A673 (cell line): ENCODE measurements at regions not wholly inside any gene's neighbourhood (a gene's known extent, or its start where the extent isn't known, plus 50 kb on each side); places are given as distances from the start of the nearest gene placed in this dataset.

Experiments
- BruUV-seq: library from RNA; stranded (reverse); fragments of 400-500 nt; replicated peaks from 2 replicates; lab custom pipeline; 2021; lab: Mats Ljungman, UMichigan
- CTCF ChIA-PET: fragments of 300-600 bp; sonication (Branson Sonifier 250); formaldehyde crosslinking; loops from one replicate; lab custom pipeline; 2022; ENCODE audit warnings: antibody characterized with exemption; lab: Charles Lee
- POLR2A ChIA-PET: fragments of 300-600 bp; sonication (Branson Sonifier 250); formaldehyde crosslinking; loops from one replicate; lab custom pipeline; 2022; ENCODE audit warnings: antibody characterized with exemption; ENCODE audit not compliant: low non-redundant PET; lab: Charles Lee
- DNase-seq: peaks from one replicate; pipeline ENCODE4 v3.0.0-alpha.2; 2015; ENCODE audit warnings: low spot score
- H3K27ac ChIP-seq: fragments of 200-600 bp; sonication (generic); 2 replicates; pipeline ENCODE4 v1.5.1; 2016; ENCODE audit warnings: mixed run types, low read depth, mild to moderate bottlenecking, mixed read lengths, antibody characterized with exemption, low read length; ENCODE audit not compliant: poor library complexity, severe bottlenecking
- H3K27me3 ChIP-seq: fragments of 200-600 bp; sonication (generic); replicated peaks from 2 replicates; pipeline ENCODE4 v1.6.1; 2017; ENCODE audit warnings: mixed run types, low read depth, mild to moderate bottlenecking, mixed read lengths, antibody characterized with exemption, low read length; ENCODE audit not compliant: insufficient read depth, poor library complexity
- H3K36me3 ChIP-seq: fragments of 200-600 bp; sonication (generic); 2 replicates; pipeline ENCODE4 v1.6.1; 2016; ENCODE audit warnings: mixed run types, mild to moderate bottlenecking, mixed read lengths, antibody characterized with exemption, low read length; ENCODE audit not compliant: insufficient read depth, poor library complexity, severe bottlenecking
- H3K4me1 ChIP-seq: fragments of 200-600 bp; sonication (generic); 2 replicates; pipeline ENCODE4 v1.6.1; 2017; ENCODE audit warnings: mixed run types, mild to moderate bottlenecking, mixed read lengths, antibody characterized with exemption, low read length; ENCODE audit not compliant: insufficient read depth, poor library complexity, severe bottlenecking
- H3K4me3 ChIP-seq: fragments of 200-600 bp; sonication (generic); 2 replicates; pipeline ENCODE4 v1.5.1; 2016; ENCODE audit warnings: low read depth, mixed run types, mild to moderate bottlenecking, mixed read lengths, low read length; ENCODE audit not compliant: poor library complexity, severe bottlenecking
- H3K9me3 ChIP-seq: fragments of 200-600 bp; sonication (generic); 2 replicates; pipeline ENCODE4 v1.6.1; 2016; ENCODE audit warnings: mixed run types, low read depth, mild to moderate bottlenecking, mixed read lengths, antibody characterized with exemption, low read length; ENCODE audit not compliant: poor library complexity, severe bottlenecking
- EZH2 ChIP-seq: fragments of 200-600 bp; sonication (generic); IDR thresholded peaks from 2 replicates; pipeline ENCODE4 v1.6.1; 2017; ENCODE audit warnings: borderline replicate concordance, low read depth, mild to moderate bottlenecking, mixed read lengths, antibody characterized with exemption, low read length; ENCODE audit not compliant: poor library complexity, severe bottlenecking
- intact Hi-C: fragments of 100-400 bp; cut with micrococcal nuclease; formaldehyde crosslinking; loops from one replicate; pipeline ENCODE4 v1.10.0; 2022; ENCODE audit not compliant: unreplicated experiment
- TF ChIP-seq, protein P1 (sequence below): fragments of 300-800, 200-600 bp; sonication (generic); conservative IDR thresholded peaks from 2 replicates; pipeline ENCODE4 v1.5.1; 2017; ENCODE audit warnings: low read depth, mild to moderate bottlenecking, antibody characterized with exemption, low read length, moderate library complexity, mixed read lengths

DNA sequence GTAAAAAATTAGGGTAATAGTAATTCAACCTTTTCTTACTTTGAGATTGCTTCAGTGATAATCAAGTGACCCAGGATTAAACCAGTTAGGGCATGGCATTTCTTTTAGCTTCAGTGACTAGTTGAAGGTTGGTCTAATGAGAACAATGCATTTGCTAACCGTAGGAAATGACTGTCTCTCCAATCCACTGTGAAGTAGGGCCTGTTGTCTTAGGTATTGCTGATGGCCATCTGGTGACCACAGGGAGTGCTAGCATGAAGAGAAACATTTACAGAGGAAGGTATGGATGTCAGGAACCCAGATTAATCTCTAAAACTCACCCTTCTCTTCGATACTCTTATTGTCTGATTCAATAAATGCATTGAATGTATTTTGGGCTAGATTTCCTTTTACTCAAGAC, 535.9 kb upstream of the SEMA6A start:
- no peak for TF ChIP-seq EZH2
- TF ChIP-seq, protein P1, sequence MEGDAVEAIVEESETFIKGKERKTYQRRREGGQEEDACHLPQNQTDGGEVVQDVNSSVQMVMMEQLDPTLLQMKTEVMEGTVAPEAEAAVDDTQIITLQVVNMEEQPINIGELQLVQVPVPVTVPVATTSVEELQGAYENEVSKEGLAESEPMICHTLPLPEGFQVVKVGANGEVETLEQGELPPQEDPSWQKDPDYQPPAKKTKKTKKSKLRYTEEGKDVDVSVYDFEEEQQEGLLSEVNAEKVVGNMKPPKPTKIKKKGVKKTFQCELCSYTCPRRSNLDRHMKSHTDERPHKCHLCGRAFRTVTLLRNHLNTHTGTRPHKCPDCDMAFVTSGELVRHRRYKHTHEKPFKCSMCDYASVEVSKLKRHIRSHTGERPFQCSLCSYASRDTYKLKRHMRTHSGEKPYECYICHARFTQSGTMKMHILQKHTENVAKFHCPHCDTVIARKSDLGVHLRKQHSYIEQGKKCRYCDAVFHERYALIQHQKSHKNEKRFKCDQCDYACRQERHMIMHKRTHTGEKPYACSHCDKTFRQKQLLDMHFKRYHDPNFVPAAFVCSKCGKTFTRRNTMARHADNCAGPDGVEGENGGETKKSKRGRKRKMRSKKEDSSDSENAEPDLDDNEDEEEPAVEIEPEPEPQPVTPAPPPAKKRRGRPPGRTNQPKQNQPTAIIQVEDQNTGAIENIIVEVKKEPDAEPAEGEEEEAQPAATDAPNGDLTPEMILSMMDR = no peak
- no TSS peak for BruUV-seq
- no peaks in the 10 kb centered on the region for H3K36me3 ChIP-seq
- intact Hi-C loops = no loop called here
- H3K9me3 ChIP-seq = no peaks in the 10 kb centered on the region
- no peaks in the 10 kb centered on the region for H3K27me3 ChIP-seq
- no peak overlapping the region for H3K27ac ChIP-seq
- DNase-seq = no peak
- H3K4me1 ChIP-seq = no peaks in the 10 kb centered on the region
- CTCF ChIA-PET = no interaction called here
- POLR2A ChIA-PET = no interaction called here
- H3K4me3 ChIP-seq = no peak overlapping the region

DNA sequence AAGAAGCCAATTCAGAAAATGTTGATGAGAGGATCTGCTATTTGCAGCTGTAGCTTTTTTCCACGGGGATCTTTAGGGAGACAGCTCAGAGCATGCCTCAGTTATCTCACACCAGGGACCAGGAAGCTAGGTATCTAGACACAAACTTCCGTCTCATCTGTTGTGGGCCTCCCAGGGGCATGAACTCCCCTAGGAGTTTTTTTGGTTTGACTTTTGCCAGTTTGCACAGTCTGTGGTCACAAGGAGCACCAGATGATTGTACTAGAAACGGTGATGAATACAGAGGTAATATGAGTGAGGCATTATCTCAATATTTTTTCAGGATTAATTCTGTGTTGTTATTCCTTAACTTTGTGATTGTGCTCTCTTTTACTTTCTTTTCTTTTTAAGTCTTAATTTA, 533.2 kb upstream of the SEMA6A start:
- no peaks in the 10 kb centered on the region for H3K27me3 ChIP-seq
- TF ChIP-seq EZH2 = no peak
- TF ChIP-seq, protein P1 = no peak
- intact Hi-C loops = no loop called here
- no peak overlapping the region for H3K27ac ChIP-seq
- CTCF ChIA-PET = no interaction called here
- no TSS peak for BruUV-seq
- no peaks in the 10 kb centered on the region for H3K9me3 ChIP-seq
- POLR2A ChIA-PET = no interaction called here
- no peak overlapping the region for H3K4me3 ChIP-seq
- no peaks in the 10 kb centered on the region for H3K4me1 ChIP-seq
- DNase-seq = no peak
- no peaks in the 10 kb centered on the region for H3K36me3 ChIP-seq

DNA sequence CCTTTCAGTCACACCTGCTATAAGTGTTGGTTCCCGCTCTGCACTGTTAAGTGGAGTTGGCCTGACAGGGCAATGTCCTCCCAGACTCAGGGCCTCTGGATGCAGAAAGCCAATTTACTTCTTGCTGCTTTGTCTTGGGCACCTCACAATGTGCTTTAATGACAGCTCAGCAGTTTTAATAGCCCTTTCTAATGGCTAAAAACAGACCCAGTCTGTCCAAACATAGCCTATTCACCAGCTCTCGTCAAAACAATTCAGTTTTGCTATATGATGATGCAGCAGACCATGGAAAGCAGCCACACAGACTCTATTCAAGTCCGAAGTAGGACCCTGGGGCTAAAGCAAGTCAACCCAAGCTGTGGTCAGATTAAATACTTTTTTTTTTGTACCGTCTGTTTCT, 529.1 kb upstream of the SEMA6A start:
- intact Hi-C loops = no loop called here
- no peak overlapping the region for H3K27ac ChIP-seq
- no TSS peak for BruUV-seq
- ChIA-PET CTCF (no interaction called here), POLR2A (no interaction called here)
- no peaks in the 10 kb centered on the region for H3K4me1 ChIP-seq
- DNase-seq = no peak
- H3K36me3 ChIP-seq = no peaks in the 10 kb centered on the region
- H3K9me3 ChIP-seq = no peaks in the 10 kb centered on the region
- H3K27me3 ChIP-seq = no peaks in the 10 kb centered on the region
- TF ChIP-seq EZH2 = no peak
- H3K4me3 ChIP-seq = no peak overlapping the region

DNA sequence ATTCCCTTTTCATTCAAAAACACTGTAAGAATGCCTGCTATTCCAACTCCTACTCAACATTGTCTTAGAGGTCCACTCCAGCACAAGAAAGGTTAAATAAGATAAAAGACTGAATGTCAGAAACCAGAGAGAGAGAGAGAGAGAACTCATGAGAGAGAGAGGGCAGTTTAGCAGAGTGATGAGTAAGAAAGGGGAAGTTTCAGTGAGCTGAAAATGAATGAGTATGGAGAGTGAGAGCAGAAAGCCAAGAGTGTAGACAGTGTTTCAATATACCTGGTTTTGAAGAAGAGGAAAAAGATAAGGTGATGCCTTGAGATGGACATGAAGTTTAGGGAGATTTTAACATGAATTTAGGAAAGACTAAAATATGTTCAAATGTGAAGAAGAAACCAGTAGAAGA, 528.0 kb upstream of the SEMA6A start:
- no peak for TF ChIP-seq EZH2
- TF ChIP-seq, protein P1 = no peak
- Histone ChIP-seq H3K36me3 (no peaks in the 10 kb centered on the region), H3K4me3 (no peak overlapping the region), H3K9me3 (no peaks in the 10 kb centered on the region), H3K4me1 (no peaks in the 10 kb centered on the region), H3K27me3 (no peaks in the 10 kb centered on the region), H3K27ac (no peak overlapping the region)
- no TSS peak for BruUV-seq
- ChIA-PET POLR2A (no interaction called here), CTCF (no interaction called here)
- DNase-seq = no peak
- intact Hi-C loops = no loop called here
